ENCODE measurements at regions not wholly inside any gene's neighbourhood (a gene's known extent, or its start where the extent isn't known, plus 50 kb on each side); places are given as distances from the start of the nearest gene placed in this dataset.

DNA sequence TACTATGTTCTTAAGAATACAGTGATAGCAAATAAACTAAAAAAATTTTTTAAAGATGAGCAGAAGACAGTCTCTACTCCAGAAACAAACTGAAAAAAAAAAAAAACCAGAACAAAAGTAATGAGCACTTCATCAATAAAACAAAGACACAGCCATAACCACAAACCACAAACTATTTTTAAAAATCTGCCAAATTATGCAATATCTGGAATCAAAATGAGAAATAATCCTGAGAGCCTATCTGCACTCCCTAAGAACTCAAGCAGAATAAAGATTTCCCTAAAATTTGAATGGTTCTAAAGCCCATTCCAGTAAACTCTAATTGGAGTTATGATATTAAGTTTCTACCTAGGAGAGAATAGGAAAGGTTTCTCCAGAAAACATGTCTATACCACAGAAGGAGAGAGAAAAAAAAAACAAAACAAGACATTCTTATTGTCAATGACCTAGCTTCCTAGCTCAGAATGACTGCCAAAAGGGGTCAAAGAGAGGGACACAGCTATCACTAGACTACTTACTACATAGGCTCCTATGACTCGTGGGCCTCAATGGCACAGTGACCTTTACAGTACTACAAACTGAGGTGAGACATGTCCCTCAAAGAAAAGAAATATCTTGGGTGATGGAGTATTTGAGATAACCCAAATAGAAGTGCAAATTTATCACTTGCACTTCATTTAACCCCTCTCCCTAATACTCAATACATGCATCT is 262.8 kb downstream of the ZEB2 start:
- no peak for DNase-seq (ENCODE audit: low spot score)
- Mint-ChIP-seq H3K4me1 (ENCODE audit: low read depth) (peaks cover 2% of the 10 kb centered on the region), H3K27ac (ENCODE audit: unreplicated experiment) (no peak overlapping the region), H3K4me3 (ENCODE audit: unreplicated experiment) (no peak overlapping the region), H3K27me3 (ENCODE audit: low read depth) (no peaks in the 10 kb centered on the region), H3K9me3 (ENCODE audit: low read depth) (peaks cover 34% of the 10 kb centered on the region), H3K36me3 (ENCODE audit: low read depth) (peaks cover 24% of the 10 kb centered on the region)
- TF ChIP-seq, protein P1, sequence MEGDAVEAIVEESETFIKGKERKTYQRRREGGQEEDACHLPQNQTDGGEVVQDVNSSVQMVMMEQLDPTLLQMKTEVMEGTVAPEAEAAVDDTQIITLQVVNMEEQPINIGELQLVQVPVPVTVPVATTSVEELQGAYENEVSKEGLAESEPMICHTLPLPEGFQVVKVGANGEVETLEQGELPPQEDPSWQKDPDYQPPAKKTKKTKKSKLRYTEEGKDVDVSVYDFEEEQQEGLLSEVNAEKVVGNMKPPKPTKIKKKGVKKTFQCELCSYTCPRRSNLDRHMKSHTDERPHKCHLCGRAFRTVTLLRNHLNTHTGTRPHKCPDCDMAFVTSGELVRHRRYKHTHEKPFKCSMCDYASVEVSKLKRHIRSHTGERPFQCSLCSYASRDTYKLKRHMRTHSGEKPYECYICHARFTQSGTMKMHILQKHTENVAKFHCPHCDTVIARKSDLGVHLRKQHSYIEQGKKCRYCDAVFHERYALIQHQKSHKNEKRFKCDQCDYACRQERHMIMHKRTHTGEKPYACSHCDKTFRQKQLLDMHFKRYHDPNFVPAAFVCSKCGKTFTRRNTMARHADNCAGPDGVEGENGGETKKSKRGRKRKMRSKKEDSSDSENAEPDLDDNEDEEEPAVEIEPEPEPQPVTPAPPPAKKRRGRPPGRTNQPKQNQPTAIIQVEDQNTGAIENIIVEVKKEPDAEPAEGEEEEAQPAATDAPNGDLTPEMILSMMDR (IDR thresholded peaks at IDR 0.05): no peak

DNA sequence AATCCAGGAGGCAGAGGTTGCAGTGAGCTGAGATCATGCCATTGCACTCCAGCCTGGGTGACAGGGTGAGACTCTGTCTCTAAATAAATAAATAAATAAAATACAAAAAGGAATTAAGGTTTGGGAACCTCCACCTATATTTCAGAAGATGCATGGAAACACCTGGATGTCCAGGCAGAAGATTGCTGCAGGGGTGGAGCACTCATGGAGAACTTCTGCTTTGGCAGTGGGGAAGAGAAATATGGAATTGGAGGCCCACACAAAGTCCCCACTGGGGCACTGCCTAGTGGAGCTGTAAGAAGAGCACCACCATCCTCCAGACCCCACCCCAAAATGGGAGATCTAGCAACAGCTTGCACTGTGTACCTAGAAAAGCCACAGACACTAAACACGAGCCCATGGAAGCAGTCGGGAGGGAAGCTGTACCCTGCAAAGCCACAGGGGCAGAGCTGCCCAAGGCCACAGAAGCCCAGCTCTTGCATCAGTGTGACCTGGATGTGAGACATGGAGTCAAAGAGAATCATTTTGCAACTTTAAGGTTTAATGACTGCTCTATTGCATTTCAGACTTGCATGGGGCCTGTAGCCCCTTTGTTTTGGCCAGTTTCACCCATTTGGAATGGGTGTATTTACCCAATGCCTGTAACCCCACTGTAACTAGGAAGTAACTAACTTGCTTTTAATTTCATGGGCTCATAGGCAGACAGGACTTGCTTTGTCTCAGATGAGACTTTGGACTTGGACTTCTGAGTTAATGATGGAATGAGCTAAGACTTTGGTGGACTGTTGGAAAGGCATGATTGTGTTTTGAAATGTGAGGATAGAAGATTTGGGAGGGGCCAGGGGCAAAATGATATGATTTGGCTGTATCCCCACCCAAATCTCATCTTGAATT is 265.3 kb downstream of the ZEB2 start:
- DNase-seq (ENCODE audit: low spot score): no peak
- H3K27ac Mint-ChIP-seq (ENCODE audit: unreplicated experiment): no peak overlapping the region
- no peaks in the 10 kb centered on the region for H3K27me3 Mint-ChIP-seq (ENCODE audit: low read depth)
- peaks cover 24% of the 10 kb centered on the region for H3K36me3 Mint-ChIP-seq (ENCODE audit: low read depth)
- H3K4me1 Mint-ChIP-seq (ENCODE audit: low read depth): peaks cover 2% of the 10 kb centered on the region
- TF ChIP-seq, protein P1 (IDR thresholded peaks at IDR 0.05): no peak
- H3K9me3 Mint-ChIP-seq (ENCODE audit: low read depth): peaks cover 34% of the 10 kb centered on the region
- no peak overlapping the region for H3K4me3 Mint-ChIP-seq (ENCODE audit: unreplicated experiment)

DNA sequence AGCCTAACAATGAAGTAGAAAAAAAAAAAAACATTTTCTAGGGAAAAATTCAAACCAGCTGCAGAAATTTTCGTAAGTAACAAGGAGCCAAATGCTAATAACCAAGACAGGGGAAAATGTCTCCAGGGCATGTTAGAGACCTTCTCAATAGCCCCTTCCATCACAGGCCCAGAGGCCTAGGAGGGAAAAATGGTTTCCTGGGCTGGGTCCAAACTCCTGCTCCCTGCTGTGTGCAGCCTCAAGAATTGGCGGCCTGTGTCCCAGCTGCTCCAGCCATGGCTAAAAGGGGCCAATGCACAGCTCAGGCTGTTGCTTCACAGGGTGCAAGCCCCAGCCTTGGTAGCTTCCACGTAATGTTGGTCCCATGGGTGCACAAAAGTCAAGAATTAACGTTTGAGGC is 266.2 kb downstream of the ZEB2 start:
- H3K9me3 Mint-ChIP-seq (ENCODE audit: low read depth): peaks cover 31% of the 10 kb centered on the region
- TF ChIP-seq, protein P1 (IDR thresholded peaks at IDR 0.05): no peak
- no peak overlapping the region for H3K4me3 Mint-ChIP-seq (ENCODE audit: unreplicated experiment)
- no peaks in the 10 kb centered on the region for H3K27me3 Mint-ChIP-seq (ENCODE audit: low read depth)
- DNase-seq (ENCODE audit: low spot score): no peak
- H3K4me1 Mint-ChIP-seq (ENCODE audit: low read depth): peaks cover 2% of the 10 kb centered on the region
- no peak overlapping the region for H3K27ac Mint-ChIP-seq (ENCODE audit: unreplicated experiment)
- H3K36me3 Mint-ChIP-seq (ENCODE audit: low read depth): peaks cover 24% of the 10 kb centered on the region

DNA sequence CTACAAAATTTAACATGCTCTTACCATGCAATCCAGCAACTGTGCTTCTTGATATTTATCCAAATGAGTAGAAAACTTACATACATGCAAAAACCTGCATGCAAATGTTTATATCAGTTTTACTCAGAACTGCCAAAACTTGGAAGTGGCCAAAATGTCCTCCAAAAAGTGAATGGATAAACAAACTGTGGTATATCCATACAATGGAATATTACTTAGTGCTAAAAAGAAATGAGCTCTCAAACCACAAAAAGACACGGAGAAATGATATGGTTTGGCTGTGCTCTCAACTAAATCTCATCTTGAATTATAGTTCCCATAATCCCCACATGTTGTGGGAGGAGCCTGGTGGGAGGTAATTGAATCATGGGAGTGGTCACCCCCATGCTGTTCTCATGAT is 267.2 kb downstream of the ZEB2 start:
- no peaks in the 10 kb centered on the region for H3K27me3 Mint-ChIP-seq (ENCODE audit: low read depth)
- DNase-seq (ENCODE audit: low spot score): no peak
- no peak overlapping the region for H3K4me3 Mint-ChIP-seq (ENCODE audit: unreplicated experiment)
- peaks cover 21% of the 10 kb centered on the region for H3K9me3 Mint-ChIP-seq (ENCODE audit: low read depth)
- H3K36me3 Mint-ChIP-seq (ENCODE audit: low read depth): peaks cover 20% of the 10 kb centered on the region
- peaks cover 2% of the 10 kb centered on the region for H3K4me1 Mint-ChIP-seq (ENCODE audit: low read depth)
- no peak overlapping the region for H3K27ac Mint-ChIP-seq (ENCODE audit: unreplicated experiment)
- TF ChIP-seq, protein P1 (IDR thresholded peaks at IDR 0.05): no peak

DNA sequence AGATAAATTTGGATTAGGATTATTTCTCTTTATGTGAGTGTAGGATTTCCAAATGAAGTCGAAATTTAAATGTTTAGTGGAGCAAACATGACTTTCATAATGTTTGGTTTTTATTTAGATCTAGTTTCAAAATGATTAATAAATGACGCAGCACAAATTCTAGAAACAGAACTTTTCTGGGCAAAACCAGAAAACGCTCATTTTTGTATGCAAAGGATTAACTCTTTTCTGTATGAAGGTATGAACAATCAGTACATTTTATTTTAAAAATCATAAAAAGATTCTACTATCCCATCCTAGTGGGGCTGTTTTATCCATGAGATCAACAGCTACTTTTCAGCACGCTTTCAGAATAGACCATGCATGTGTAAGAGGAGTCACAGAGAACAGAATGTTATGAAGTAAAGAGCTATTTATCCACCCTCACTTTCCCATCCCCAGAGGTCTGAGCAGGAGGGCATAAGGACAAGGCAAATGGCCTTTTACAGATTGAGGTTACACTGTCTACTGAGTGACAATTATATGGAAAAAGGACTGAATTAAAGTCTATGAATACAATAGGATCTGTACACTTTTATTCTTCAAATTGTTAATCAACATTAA is 270.8 kb downstream of the ZEB2 start:
- DNase-seq (ENCODE audit: low spot score): no peak
- H3K4me1 Mint-ChIP-seq (ENCODE audit: low read depth): peaks cover 5% of the 10 kb centered on the region
- H3K27ac Mint-ChIP-seq (ENCODE audit: unreplicated experiment): no peak overlapping the region
- TF ChIP-seq, protein P1 (IDR thresholded peaks at IDR 0.05): no peak
- peaks cover 10% of the 10 kb centered on the region for H3K36me3 Mint-ChIP-seq (ENCODE audit: low read depth)
- H3K9me3 Mint-ChIP-seq (ENCODE audit: low read depth): peaks cover 17% of the 10 kb centered on the region
- no peaks in the 10 kb centered on the region for H3K27me3 Mint-ChIP-seq (ENCODE audit: low read depth)
- H3K4me3 Mint-ChIP-seq (ENCODE audit: unreplicated experiment): no peak overlapping the region

All from chondrocyte (in vitro differentiated cells).